Upper lobe of left lung (tissue), 6 donors: ENCODE measurements at regions not wholly inside any gene's neighbourhood (a gene's known extent, or its start where the extent isn't known, plus 50 kb on each side); places are given as distances from the start of the nearest gene placed in this dataset.

ENCODE experiments used
- ATAC-seq, 2 donors: fragments of 200-7000 bp; cut with Tn5 transposase; one replicate each; pipeline ENCODE4 v1.9.1; 2022; ENCODE audit warnings: mild to moderate bottlenecking in 2 of 2, moderate library complexity in 2 of 2; ENCODE audit not compliant: low FRiP score in 2 of 2
- DNase-seq, 2 donors: peaks; one replicate each; pipeline ENCODE4 v3.0.0-alpha.2; 2019 to 2020
- H3K27ac ChIP-seq, 4 donors: fragments of 200-600 bp; sonication (generic); one replicate each; pipeline ENCODE4 v1.5.1; 2016 to 2019
- H3K27me3 ChIP-seq, 4 donors: fragments of 200-600 bp; sonication (generic); one replicate each; pipeline ENCODE4 v1.5.1; 2017 to 2019
- H3K36me3 ChIP-seq, 4 donors: fragments of 200-600 bp; sonication (generic); one replicate each; pipeline ENCODE4 v1.5.1; 2016 to 2019
- H3K4me1 ChIP-seq, 4 donors: fragments of 200-600 bp; sonication (generic); one replicate each; pipeline ENCODE4 v1.5.1; 2018 to 2019
- H3K4me3 ChIP-seq, 4 donors: fragments of 200-600 bp; sonication (generic); one replicate each; pipeline ENCODE4 v1.5.1; 2017 to 2019; ENCODE audit warnings: mild to moderate bottlenecking in 2 of 4, moderate library complexity in 1 of 4
- H3K9me3 ChIP-seq, 4 donors: fragments of 200-600 bp; sonication (generic); one replicate each; pipeline ENCODE4 v1.5.1; 2018 to 2019
- EP300 ChIP-seq, 4 donors: sonication (generic); formaldehyde crosslinking; IDR thresholded peaks; one replicate each; pipeline ENCODE4 v1.5.1; 2017; ENCODE audit warnings: antibody characterized with exemption in 4 of 4, control low read depth in 2 of 4
- POLR2A ChIP-seq, 4 donors: fragments of 450-650 bp; IDR thresholded peaks; one replicate each; pipeline ENCODE4 v1.5.1; 2016 to 2017; ENCODE audit warnings: antibody characterized with exemption in 4 of 4, mild to moderate bottlenecking in 2 of 4
- POLR2AphosphoS5 ChIP-seq, 2 donors: sonication (generic); formaldehyde crosslinking; IDR thresholded peaks; one replicate each; pipeline ENCODE4 v1.5.1; 2017; ENCODE audit warnings: antibody characterized with exemption in 2 of 2
- WGBS, 2 donors: methylation state at CpG; one replicate each; pipeline ENCODE4 v1.1.5; 2017 to 2018; 5-methylcytosine and 5-hydroxymethylcytosine counted together
- TF ChIP-seq, protein P1 (sequence below), 6 experiments: fragments of 450-650 bp in 4 of 6; fragments of 200-600 bp in 2 of 6; sonication (generic) in 2 of 6; IDR thresholded peaks; one replicate each; pipeline ENCODE4 v1.5.1; 2016 to 2019; ENCODE audit warnings: antibody characterized with exemption in 6 of 6
- donor health status: DM: no; HTN: no; CAD: no; lungs with moderate emphysema.
- donor health status: DM: no; HTN: yes; CAD: no; lungs with severe emphysema.

GRCh38 chr5:26259081-26259480 is 779.3 kb downstream of the CDH9 start:
- no peak overlapping the region for H3K27ac ChIP-seq
- WGBS, 2 donors = 36 to 58% methylated on average over 1 of the region's 1 CpG
- TF ChIP-seq POLR2AphosphoS5 (IDR thresholded peaks at IDR 0.05) (no peak), EP300 (IDR thresholded peaks at IDR 0.05) (no peak), POLR2A (IDR thresholded peaks at IDR 0.05) (no peak)
- TF ChIP-seq, protein P1, sequence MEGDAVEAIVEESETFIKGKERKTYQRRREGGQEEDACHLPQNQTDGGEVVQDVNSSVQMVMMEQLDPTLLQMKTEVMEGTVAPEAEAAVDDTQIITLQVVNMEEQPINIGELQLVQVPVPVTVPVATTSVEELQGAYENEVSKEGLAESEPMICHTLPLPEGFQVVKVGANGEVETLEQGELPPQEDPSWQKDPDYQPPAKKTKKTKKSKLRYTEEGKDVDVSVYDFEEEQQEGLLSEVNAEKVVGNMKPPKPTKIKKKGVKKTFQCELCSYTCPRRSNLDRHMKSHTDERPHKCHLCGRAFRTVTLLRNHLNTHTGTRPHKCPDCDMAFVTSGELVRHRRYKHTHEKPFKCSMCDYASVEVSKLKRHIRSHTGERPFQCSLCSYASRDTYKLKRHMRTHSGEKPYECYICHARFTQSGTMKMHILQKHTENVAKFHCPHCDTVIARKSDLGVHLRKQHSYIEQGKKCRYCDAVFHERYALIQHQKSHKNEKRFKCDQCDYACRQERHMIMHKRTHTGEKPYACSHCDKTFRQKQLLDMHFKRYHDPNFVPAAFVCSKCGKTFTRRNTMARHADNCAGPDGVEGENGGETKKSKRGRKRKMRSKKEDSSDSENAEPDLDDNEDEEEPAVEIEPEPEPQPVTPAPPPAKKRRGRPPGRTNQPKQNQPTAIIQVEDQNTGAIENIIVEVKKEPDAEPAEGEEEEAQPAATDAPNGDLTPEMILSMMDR (IDR thresholded peaks at IDR 0.05) = no peak
- no peaks in the 10 kb centered on the region for H3K36me3 ChIP-seq
- H3K4me3 ChIP-seq = no peak overlapping the region
- H3K4me1 ChIP-seq = no peaks in the 10 kb centered on the region
- DNase-seq (no peak), ATAC-seq (no peak)
- H3K27me3 ChIP-seq = no peaks in the 10 kb centered on the region
- H3K9me3 ChIP-seq = peaks cover 0 to 5% (median 1%) of the 10 kb centered on the region in 4 donors

GRCh38 chr5:26245321-26245720 is 793.1 kb downstream of the CDH9 start:
- H3K4me3 ChIP-seq = no peak overlapping the region
- TF ChIP-seq POLR2AphosphoS5 (IDR thresholded peaks at IDR 0.05) = no peak
- TF ChIP-seq EP300 (IDR thresholded peaks at IDR 0.05) = no peak
- TF ChIP-seq, protein P1 (IDR thresholded peaks at IDR 0.05) = no peak
- no peak for TF ChIP-seq POLR2A (IDR thresholded peaks at IDR 0.05)
- no peak for ATAC-seq
- H3K9me3 ChIP-seq = no peaks in the 10 kb centered on the region
- no peak overlapping the region for H3K27ac ChIP-seq
- DNase-seq = no peak
- H3K4me1 ChIP-seq = no peaks in the 10 kb centered on the region
- H3K27me3 ChIP-seq = no peaks in the 10 kb centered on the region
- H3K36me3 ChIP-seq = no peaks in the 10 kb centered on the region
- WGBS, 2 donors = 58 to 60% methylated on average over 5 of the region's 5 CpGs

GRCh38 chr5:26239588-26239987 is 798.8 kb downstream of the CDH9 start:
- 78% methylated on average over 4 of the region's 4 CpGs for WGBS, 2 donors
- H3K36me3 ChIP-seq = no peaks in the 10 kb centered on the region
- H3K4me3 ChIP-seq = no peak overlapping the region
- no peaks in the 10 kb centered on the region for H3K4me1 ChIP-seq
- ATAC-seq (no peak), DNase-seq (no peak)
- no peaks in the 10 kb centered on the region for H3K27me3 ChIP-seq
- TF ChIP-seq, protein P1 (IDR thresholded peaks at IDR 0.05) = no peak
- TF ChIP-seq EP300 (IDR thresholded peaks at IDR 0.05) (no peak), POLR2A (IDR thresholded peaks at IDR 0.05) (no peak), POLR2AphosphoS5 (IDR thresholded peaks at IDR 0.05) (no peak)
- no peaks in the 10 kb centered on the region for H3K9me3 ChIP-seq
- H3K27ac ChIP-seq = no peak overlapping the region

- TF ChIP-seq POLR2A (IDR thresholded peaks at IDR 0.05) = no peak
- TF ChIP-seq POLR2AphosphoS5 (IDR thresholded peaks at IDR 0.05) = no peak
- no peak for TF ChIP-seq EP300 (IDR thresholded peaks at IDR 0.05)
- TF ChIP-seq, protein P1 (IDR thresholded peaks at IDR 0.05) = no peak
- H3K27ac ChIP-seq = no peak overlapping the region
- no peaks in the 10 kb centered on the region for H3K36me3 ChIP-seq
- H3K4me1 ChIP-seq = no peaks in the 10 kb centered on the region
- 79 to 88% methylated on average over 18 of the region's 18 CpGs for WGBS, 2 donors
- no peaks in the 10 kb centered on the region for H3K27me3 ChIP-seq
- H3K9me3 ChIP-seq = peaks cover 0 to 8% (median 0%) of the 10 kb centered on the region in 4 donors
- no peak overlapping the region for H3K4me3 ChIP-seq
- DNase-seq (peak in 1 of 2 donors; percentile 22), ATAC-seq (no peak)
These were observed 800.9 kb downstream of the CDH9 start for GRCh38 chr5:26237489-26237888.

DNA sequence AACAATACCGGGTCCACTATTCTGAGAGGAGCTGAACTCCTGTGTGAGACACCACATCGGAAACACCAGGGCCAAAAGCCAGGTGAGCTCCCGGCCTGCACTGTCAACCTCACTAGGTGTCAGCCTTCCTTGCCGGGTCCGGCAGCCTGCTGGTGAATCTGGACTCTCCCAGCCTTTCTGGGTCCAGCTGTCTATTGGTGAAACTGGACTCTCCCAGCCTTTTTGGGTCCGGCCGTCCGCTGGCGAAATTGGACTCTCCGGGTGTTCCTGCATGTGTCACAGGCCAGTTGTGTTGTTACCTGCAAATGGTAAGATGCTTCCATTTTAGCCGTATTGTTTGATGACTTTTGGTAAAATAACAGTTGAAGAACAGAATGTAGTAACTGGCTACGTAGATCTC is 801.5 kb downstream of the CDH9 start:
- Histone ChIP-seq H3K27ac (no peak overlapping the region), H3K36me3 (no peaks in the 10 kb centered on the region), H3K4me3 (no peak overlapping the region), H3K4me1 (no peaks in the 10 kb centered on the region), H3K9me3 (peaks cover 0 to 11% (median 0%) of the 10 kb centered on the region in 4 donors), H3K27me3 (no peaks in the 10 kb centered on the region)
- DNase-seq (peak in 1 of 2 donors; percentile 44), ATAC-seq (no peak)
- WGBS, 2 donors = 97% methylated on average over 12 of the region's 12 CpGs
- TF ChIP-seq POLR2AphosphoS5 (IDR thresholded peaks at IDR 0.05) (no peak), EP300 (IDR thresholded peaks at IDR 0.05) (no peak), POLR2A (IDR thresholded peaks at IDR 0.05) (no peak)
- TF ChIP-seq, protein P1 (IDR thresholded peaks at IDR 0.05) = no peak
